Astrocyte of the cerebellum (primary cell): ENCODE measurements at regions not wholly inside any gene's neighbourhood (a gene's known extent, or its start where the extent isn't known, plus 50 kb on each side); places are given as distances from the start of the nearest gene placed in this dataset.
"Not testable (repeated sequence)": the region's sequence is repeated elsewhere in the genome, so short reads cannot be mapped to it uniquely, and the experiment has no call there.

ENCODE experiments used
- DNase-seq: peaks from one replicate; pipeline ENCODE4 v3.0.0-alpha.2; 2011; ENCODE audit warnings: low read depth
- H3K4me3 ChIP-seq: 2 replicates; pipeline ENCODE4 v1.5.1; 2011; ENCODE audit warnings: mild to moderate bottlenecking, low read depth, low read length, moderate library complexity
- CTCF ChIP-seq: IDR thresholded peaks from 2 replicates; pipeline ENCODE4 v1.5.1; 2012; ENCODE audit warnings: low read length, low read depth, moderate library complexity, mild to moderate bottlenecking; ENCODE audit errors: missing control alignments
- in situ Hi-C: cut with HindIII; loops from 2 replicates; pipeline ENCODE4 v1.10.0; 2017; ENCODE audit warnings: low sequenced_read_pairs

- in situ Hi-C loops: no loop called here
- TF ChIP-seq CTCF: no peak
- no peak for DNase-seq
Observed at GRCh38 chr12:19760611-19761010, 321.3 kb downstream of the AEBP2 start.

GRCh38 chr12:19761463-19761862 is 322.2 kb downstream of the AEBP2 start:
- in situ Hi-C loops: no loop called here
- DNase-seq: no peak
- no peak for TF ChIP-seq CTCF

More at GRCh38 chr12:19760611-19761010, 321.3 kb downstream of the AEBP2 start:
- H3K4me3 ChIP-seq: no peak overlapping the region

GRCh38 chr12:19763488-19763887 is 324.2 kb downstream of the AEBP2 start:
- DNase-seq: no peak
- no peak for TF ChIP-seq CTCF
- in situ Hi-C loops: no loop called here
- no peak overlapping the region for H3K4me3 ChIP-seq

More at GRCh38 chr12:19761463-19761862, 322.2 kb downstream of the AEBP2 start:
- H3K4me3 ChIP-seq: no peak overlapping the region

GRCh38 chr12:19764408-19764807 is 325.1 kb downstream of the AEBP2 start:
- H3K4me3 ChIP-seq: no peak overlapping the region
- DNase-seq: peak; percentile 31
- in situ Hi-C loops: no loop called here
- TF ChIP-seq CTCF: no peak

GRCh38 chr12:19771858-19772257 is 332.6 kb downstream of the AEBP2 start:
- DNase-seq: peak; percentile 88
- in situ Hi-C loops: no loop called here
- no peak overlapping the region for H3K4me3 ChIP-seq
- TF ChIP-seq CTCF: peak; percentile 12

GRCh38 chr12:19772776-19773175 is 333.5 kb downstream of the AEBP2 start:
- no peak for DNase-seq
- in situ Hi-C loops: no loop called here
- no peak for TF ChIP-seq CTCF

GRCh38 chr12:19775241-19775640 is 335.9 kb downstream of the AEBP2 start:
- no peak for DNase-seq
- H3K4me3 ChIP-seq: no peak overlapping the region
- TF ChIP-seq CTCF: no peak
- in situ Hi-C loops: no loop called here

More at GRCh38 chr12:19772776-19773175, 333.5 kb downstream of the AEBP2 start:
- H3K4me3 ChIP-seq: no peak overlapping the region

GRCh38 chr12:19775976-19776375 is 336.7 kb downstream of the AEBP2 start:
- in situ Hi-C loops, H3K4me3 ChIP-seq, DNase-seq: not testable (repeated sequence)
